ENCODE measurements at regions not wholly inside any gene's neighbourhood (a gene's known extent, or its start where the extent isn't known, plus 50 kb on each side); places are given as distances from the start of the nearest gene placed in this dataset.

DNA sequence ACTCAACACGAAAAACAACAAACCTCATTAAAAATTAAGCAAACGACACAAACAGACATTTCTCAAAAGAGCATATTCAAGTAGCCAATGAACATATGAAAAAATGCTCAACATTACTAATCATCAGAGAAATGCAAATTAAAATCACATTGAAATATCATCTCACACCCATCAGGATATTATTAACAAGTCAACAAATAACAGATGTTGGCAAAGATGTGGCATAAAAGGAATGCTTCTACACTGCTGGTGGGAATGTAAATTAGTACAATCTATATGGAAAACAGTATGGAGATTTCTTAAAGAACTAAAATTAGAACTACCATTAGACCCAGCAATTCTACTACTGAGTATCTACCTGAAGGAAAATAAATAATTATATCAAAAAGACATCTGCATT, 182.2 kb downstream of the KITLG start:
- Mint-ChIP-seq H3K27me3 (ENCODE audit: low read depth) (peaks cover 23% of the 10 kb centered on the region), H3K9me3 (no peaks in the 10 kb centered on the region), H3K36me3 (ENCODE audit: low read depth) (no peaks in the 10 kb centered on the region), H3K4me1 (ENCODE audit: low read depth) (peaks cover 7% of the 10 kb centered on the region), H3K4me3 (no peak overlapping the region), H3K27ac (no peak overlapping the region)
- no peak for DNase-seq (ENCODE audit: low spot score)

- Mint-ChIP-seq H3K27me3 (ENCODE audit: low read depth) (peaks cover 23% of the 10 kb centered on the region), H3K27ac (no peak overlapping the region), H3K4me1 (ENCODE audit: low read depth) (peaks cover 7% of the 10 kb centered on the region), H3K4me3 (no peak overlapping the region), H3K9me3 (no peaks in the 10 kb centered on the region), H3K36me3 (ENCODE audit: low read depth) (no peaks in the 10 kb centered on the region)
- DNase-seq (ENCODE audit: low spot score): no peak
Measured at GRCh38 chr12:88399811-88400210, 180.5 kb downstream of the KITLG start.

DNA sequence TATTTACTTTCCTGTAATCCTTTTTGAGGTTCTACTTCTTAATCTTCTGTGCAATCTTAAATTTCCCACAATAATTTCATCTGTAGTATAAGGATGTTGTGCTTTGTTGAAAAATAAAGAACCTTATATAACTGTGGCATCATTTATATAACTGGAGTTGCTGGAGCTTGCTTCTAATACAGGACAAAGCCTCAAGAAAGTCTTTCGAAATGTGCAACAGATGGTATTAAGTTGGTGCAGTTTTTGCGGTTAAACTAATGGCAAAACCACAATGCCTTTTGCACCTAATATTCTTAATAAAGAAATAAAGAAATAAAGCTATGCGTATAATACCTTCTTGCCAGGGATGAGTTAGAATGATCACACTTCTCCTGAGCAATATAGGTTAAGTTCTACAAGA, 180.0 kb downstream of the KITLG start:
- H3K4me1 Mint-ChIP-seq (ENCODE audit: low read depth): peaks cover 7% of the 10 kb centered on the region
- no peaks in the 10 kb centered on the region for H3K9me3 Mint-ChIP-seq
- no peak overlapping the region for H3K27ac Mint-ChIP-seq
- no peak overlapping the region for H3K4me3 Mint-ChIP-seq
- H3K36me3 Mint-ChIP-seq (ENCODE audit: low read depth): no peaks in the 10 kb centered on the region
- peaks cover 23% of the 10 kb centered on the region for H3K27me3 Mint-ChIP-seq (ENCODE audit: low read depth)
- DNase-seq (ENCODE audit: low spot score): no peak

GRCh38 chr12:88401155-88401554, 179.1 kb downstream of the KITLG start:
- no peaks in the 10 kb centered on the region for H3K36me3 Mint-ChIP-seq (ENCODE audit: low read depth)
- H3K9me3 Mint-ChIP-seq: no peaks in the 10 kb centered on the region
- H3K27ac Mint-ChIP-seq: peak overlapping the region; percentile 58
- H3K4me3 Mint-ChIP-seq: peak overlapping the region; percentile 70
- DNase-seq (ENCODE audit: low spot score): no peak
- H3K27me3 Mint-ChIP-seq (ENCODE audit: low read depth): peaks cover 22% of the 10 kb centered on the region
- peaks cover 7% of the 10 kb centered on the region for H3K4me1 Mint-ChIP-seq (ENCODE audit: low read depth)

- Mint-ChIP-seq H3K27ac (no peak overlapping the region), H3K36me3 (ENCODE audit: low read depth) (no peaks in the 10 kb centered on the region), H3K9me3 (no peaks in the 10 kb centered on the region), H3K27me3 (ENCODE audit: low read depth) (peaks cover 8% of the 10 kb centered on the region), H3K4me1 (ENCODE audit: low read depth) (no peaks in the 10 kb centered on the region), H3K4me3 (no peak overlapping the region)
- no peak for DNase-seq (ENCODE audit: low spot score)
Measured at GRCh38 chr12:88406905-88407304, 173.4 kb downstream of the KITLG start.

DNA sequence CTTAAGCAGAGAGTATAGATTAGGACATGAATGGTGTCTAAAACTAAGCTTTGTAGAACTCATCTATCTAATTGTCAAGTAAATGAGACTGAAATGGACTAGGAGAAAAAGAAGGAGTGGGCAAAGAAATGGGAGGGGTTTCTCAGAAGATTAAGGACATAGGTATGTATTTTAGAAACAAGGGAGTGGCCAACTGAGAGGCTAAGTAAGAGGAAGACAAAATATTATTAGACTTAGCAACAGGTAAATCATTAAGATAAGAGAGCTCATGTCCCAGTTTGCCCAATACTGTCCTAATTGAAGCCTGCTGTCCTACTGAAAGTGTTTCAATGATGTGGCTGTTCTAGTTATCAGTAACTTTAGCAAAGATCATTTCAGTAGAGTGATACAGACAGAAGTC, 171.4 kb downstream of the KITLG start:
- Mint-ChIP-seq H3K27ac (no peak overlapping the region), H3K27me3 (ENCODE audit: low read depth) (no peaks in the 10 kb centered on the region), H3K36me3 (ENCODE audit: low read depth) (no peaks in the 10 kb centered on the region), H3K9me3 (no peaks in the 10 kb centered on the region), H3K4me3 (no peak overlapping the region), H3K4me1 (ENCODE audit: low read depth) (no peaks in the 10 kb centered on the region)
- DNase-seq (ENCODE audit: low spot score): no peak

DNA sequence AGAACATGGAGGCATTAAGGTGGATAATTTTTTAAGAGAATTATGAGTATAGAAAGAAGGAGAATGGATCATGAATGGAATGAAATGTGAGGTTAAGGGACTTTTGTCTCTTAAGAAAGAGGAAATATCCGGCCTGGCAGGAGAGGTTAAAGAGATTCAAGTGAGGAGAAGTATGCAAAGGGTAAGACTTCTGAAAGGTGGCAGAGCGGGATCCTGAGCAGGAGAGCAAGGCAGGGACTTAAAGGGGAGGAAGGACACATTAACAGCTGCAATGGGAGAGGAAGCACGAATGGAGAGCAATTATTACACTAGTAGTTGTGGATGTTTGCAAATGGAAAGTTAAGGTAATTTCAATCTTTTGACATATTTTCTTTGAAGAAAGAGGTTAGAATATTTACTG, 171.0 kb downstream of the KITLG start:
- Mint-ChIP-seq H3K4me3 (no peak overlapping the region), H3K4me1 (ENCODE audit: low read depth) (no peaks in the 10 kb centered on the region), H3K36me3 (ENCODE audit: low read depth) (no peaks in the 10 kb centered on the region), H3K27ac (no peak overlapping the region), H3K27me3 (ENCODE audit: low read depth) (no peaks in the 10 kb centered on the region), H3K9me3 (no peaks in the 10 kb centered on the region)
- DNase-seq (ENCODE audit: low spot score): no peak

DNA sequence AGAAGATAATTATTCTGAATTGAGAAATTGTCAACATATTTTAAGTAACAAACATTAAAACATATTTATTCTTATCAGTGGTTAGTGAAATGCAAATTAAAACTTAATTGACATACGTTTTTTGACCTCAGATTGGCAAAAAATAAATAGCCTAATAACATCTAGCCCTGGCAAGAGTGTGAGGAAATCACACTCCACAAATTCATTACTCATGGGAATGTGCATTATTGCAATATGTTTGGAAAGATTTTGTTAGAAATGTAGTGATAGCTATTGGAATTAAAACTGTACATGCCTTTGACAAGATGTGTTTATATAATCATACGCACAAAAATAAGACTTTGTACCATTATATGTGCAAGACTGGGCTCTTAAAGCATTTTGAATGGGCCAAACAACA, 168.6 kb downstream of the KITLG start:
- no peaks in the 10 kb centered on the region for H3K9me3 Mint-ChIP-seq

DNA sequence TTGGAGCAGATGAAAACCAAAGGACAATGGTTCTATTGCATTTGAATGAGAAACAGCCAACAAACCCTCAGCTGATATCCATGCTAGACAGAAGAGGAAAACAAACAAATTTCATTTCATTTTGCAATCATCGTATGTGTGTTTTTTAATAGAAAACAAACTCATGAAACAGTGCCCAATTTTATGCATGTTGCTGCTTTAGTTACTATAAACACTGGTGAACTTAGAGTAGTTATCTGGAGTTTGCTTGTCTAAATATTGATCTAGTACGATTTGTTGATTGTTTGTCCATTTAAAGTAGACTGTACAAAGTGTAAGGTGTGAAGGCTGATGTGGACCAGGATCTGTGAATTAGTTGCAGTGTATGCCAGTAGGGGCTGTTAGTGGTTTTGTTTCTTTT, 166.6 kb downstream of the KITLG start:
- H3K4me3 Mint-ChIP-seq: no peak overlapping the region
- H3K36me3 Mint-ChIP-seq (ENCODE audit: low read depth): no peaks in the 10 kb centered on the region
- H3K4me1 Mint-ChIP-seq (ENCODE audit: low read depth): peaks cover 1% of the 10 kb centered on the region
- no peaks in the 10 kb centered on the region for H3K9me3 Mint-ChIP-seq
- H3K27me3 Mint-ChIP-seq (ENCODE audit: low read depth): no peaks in the 10 kb centered on the region
- no peak for DNase-seq (ENCODE audit: low spot score)
- H3K27ac Mint-ChIP-seq: no peak overlapping the region

More for the DNA sequence above, 168.6 kb downstream of the KITLG start:
- Mint-ChIP-seq H3K4me1 (ENCODE audit: low read depth) (peaks cover 1% of the 10 kb centered on the region), H3K27me3 (ENCODE audit: low read depth) (no peaks in the 10 kb centered on the region), H3K36me3 (ENCODE audit: low read depth) (no peaks in the 10 kb centered on the region), H3K27ac (no peak overlapping the region), H3K4me3 (no peak overlapping the region)
- no peak for DNase-seq (ENCODE audit: low spot score)

DNA sequence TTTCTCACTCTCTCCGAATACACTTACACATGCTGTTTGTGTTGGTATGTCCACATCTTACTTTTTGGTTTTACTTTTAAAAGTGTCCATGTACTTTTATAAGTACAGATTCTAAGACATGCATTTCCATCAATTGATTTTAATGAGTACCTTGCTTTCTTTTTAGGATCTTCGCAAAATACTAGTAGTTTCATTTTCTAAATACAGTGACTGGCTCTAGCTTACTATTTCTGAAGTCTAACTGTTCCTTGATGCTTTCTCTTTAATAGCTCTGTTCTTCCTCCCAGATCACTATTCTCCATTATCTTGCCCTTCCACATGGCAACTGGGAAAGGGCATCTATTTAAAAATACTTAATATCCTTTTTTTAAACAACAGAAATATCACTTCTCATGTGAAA, 164.1 kb downstream of the KITLG start:
- no peaks in the 10 kb centered on the region for H3K9me3 Mint-ChIP-seq
- no peak for DNase-seq (ENCODE audit: low spot score)
- H3K4me3 Mint-ChIP-seq: no peak overlapping the region
- peaks cover 1% of the 10 kb centered on the region for H3K4me1 Mint-ChIP-seq (ENCODE audit: low read depth)
- no peaks in the 10 kb centered on the region for H3K36me3 Mint-ChIP-seq (ENCODE audit: low read depth)
- H3K27me3 Mint-ChIP-seq (ENCODE audit: low read depth): no peaks in the 10 kb centered on the region
- no peak overlapping the region for H3K27ac Mint-ChIP-seq

DNA sequence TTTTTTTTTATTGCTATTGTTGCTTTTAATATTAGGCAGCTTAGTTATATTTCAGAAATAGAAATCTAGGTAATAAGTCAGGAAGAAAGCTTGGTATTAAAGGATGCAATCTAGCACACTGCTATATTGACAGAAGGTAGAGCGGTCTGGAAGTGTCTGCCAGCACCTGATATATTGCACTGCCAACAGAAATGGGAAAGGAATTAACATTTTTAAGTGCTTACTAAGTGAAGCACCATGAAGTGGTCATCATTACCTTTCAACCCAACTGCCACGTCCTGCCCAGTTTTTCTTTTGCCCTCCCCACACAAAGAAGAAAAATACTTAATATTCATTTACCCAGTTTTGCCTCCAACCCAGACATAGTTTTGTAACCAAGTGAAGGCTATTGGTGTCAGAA, 163.5 kb downstream of the KITLG start:
- Mint-ChIP-seq H3K9me3 (no peaks in the 10 kb centered on the region), H3K4me1 (ENCODE audit: low read depth) (peaks cover 1% of the 10 kb centered on the region), H3K27me3 (ENCODE audit: low read depth) (no peaks in the 10 kb centered on the region), H3K4me3 (no peak overlapping the region), H3K27ac (no peak overlapping the region), H3K36me3 (ENCODE audit: low read depth) (no peaks in the 10 kb centered on the region)
- DNase-seq (ENCODE audit: low spot score): no peak

DNA sequence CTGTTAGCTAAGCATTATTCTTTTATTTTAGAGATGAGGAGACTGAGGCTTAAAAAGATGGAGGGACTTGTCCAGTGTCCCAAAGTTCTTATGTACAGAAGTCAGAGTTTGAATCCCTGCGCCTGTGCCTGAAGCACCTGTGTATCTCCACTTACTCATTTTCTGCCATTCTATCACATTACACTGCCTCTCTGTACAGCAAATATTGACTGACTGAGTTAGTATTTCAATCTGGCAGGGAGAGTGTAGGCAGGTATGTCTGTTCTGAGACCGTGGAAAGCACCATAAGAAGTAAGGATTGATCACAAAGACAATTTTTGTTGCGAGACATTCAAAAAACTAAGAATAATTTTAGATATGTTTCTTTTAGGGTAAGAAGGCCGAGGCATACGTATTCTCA, 162.7 kb downstream of the KITLG start:
- Mint-ChIP-seq H3K4me3 (no peak overlapping the region), H3K4me1 (ENCODE audit: low read depth) (peaks cover 1% of the 10 kb centered on the region), H3K36me3 (ENCODE audit: low read depth) (no peaks in the 10 kb centered on the region), H3K27ac (no peak overlapping the region), H3K27me3 (ENCODE audit: low read depth) (no peaks in the 10 kb centered on the region), H3K9me3 (no peaks in the 10 kb centered on the region)
- DNase-seq (ENCODE audit: low spot score): no peak

DNA sequence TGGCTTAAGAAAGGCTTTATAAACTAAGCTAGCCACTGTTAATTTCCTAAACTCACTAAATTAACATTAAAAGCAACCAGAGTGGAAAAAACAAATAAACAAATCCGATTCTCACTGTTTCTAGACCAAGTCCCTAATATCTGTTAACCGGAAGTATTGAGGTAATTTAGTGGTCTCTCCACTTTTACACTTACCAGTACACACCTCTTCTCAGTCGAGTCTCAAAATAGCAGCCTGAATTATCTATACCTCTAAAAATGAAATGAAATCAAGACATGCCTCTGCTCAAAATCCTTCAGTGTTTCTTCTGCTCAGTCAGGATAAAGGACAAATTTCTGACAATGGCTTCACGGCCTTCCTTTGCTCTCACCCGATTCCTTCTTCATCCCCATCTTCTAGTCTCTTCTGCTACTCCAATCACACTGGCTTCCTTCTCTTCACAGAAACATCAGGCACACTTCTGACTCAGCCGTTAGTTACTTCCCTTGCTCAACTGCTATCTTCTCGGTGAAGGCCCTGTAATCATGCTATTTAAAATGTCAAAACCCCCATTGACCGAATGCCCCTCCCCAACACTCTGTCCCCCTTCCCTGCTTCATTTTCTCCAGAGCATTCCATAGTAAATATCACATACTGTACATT, 161.3 kb downstream of the KITLG start:
- Mint-ChIP-seq H3K9me3 (no peaks in the 10 kb centered on the region), H3K4me1 (ENCODE audit: low read depth) (peaks cover 1% of the 10 kb centered on the region), H3K27ac (no peak overlapping the region), H3K4me3 (no peak overlapping the region), H3K36me3 (ENCODE audit: low read depth) (no peaks in the 10 kb centered on the region), H3K27me3 (ENCODE audit: low read depth) (no peaks in the 10 kb centered on the region)
- DNase-seq (ENCODE audit: low spot score): no peak

DNA sequence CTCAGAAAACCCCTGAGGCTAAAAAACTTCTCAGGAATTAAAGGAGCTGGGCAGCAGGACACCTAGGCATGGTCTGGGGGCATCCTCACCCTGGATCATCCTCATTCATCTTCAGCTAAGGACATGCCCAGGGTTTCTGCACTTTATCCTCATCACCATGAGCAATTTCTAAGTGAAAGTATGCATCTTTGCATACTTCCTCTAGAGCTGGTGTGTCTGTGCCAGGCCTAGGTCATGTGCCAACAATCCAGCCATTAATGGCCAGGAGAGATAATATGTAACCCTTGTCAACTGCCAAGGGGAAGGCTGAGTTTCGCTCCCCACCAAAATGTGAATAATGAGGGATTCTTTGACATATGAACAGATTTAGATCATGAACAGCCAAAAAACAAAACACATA, 160.5 kb downstream of the KITLG start:
- Mint-ChIP-seq H3K27me3 (ENCODE audit: low read depth) (no peaks in the 10 kb centered on the region), H3K4me3 (no peak overlapping the region), H3K27ac (no peak overlapping the region), H3K9me3 (no peaks in the 10 kb centered on the region), H3K4me1 (ENCODE audit: low read depth) (no peaks in the 10 kb centered on the region), H3K36me3 (ENCODE audit: low read depth) (no peaks in the 10 kb centered on the region)
- DNase-seq (ENCODE audit: low spot score): no peak

DNA sequence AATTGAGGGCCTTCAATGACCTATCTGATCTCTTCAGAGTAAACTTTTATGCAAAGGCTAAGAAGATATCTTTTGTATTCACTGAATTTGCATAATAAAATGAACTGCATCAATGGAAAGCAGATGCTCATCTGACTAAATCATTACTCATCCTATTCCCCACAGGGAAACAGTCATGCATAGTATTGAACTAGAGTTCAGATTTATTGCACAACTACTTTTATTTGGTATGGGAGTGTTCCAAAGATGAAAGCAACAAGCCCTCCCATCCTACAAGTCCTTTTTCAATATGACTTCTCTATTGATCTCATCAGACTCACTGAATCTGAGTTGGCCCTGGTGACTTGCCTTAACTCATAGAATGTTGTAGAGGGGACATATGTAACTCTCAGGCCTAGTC, 159.8 kb downstream of the KITLG start:
- Mint-ChIP-seq H3K9me3 (no peaks in the 10 kb centered on the region), H3K4me1 (ENCODE audit: low read depth) (no peaks in the 10 kb centered on the region), H3K27ac (no peak overlapping the region), H3K4me3 (no peak overlapping the region), H3K36me3 (ENCODE audit: low read depth) (no peaks in the 10 kb centered on the region), H3K27me3 (ENCODE audit: low read depth) (no peaks in the 10 kb centered on the region)
- DNase-seq (ENCODE audit: low spot score): no peak
